GM12878 (cell line): ENCODE measurements at regions not wholly inside any gene's neighbourhood (a gene's known extent, or its start where the extent isn't known, plus 50 kb on each side); places are given as distances from the start of the nearest gene placed in this dataset.

Source experiments
- CHD4 ChIP-seq: fragments of 200-600 bp; sonication (generic); IDR thresholded peaks from 2 replicates; pipeline ENCODE4 v1.6.1; 2016; ENCODE audit warnings: mild to moderate bottlenecking
- HDAC2 ChIP-seq: fragments of 200-600 bp; sonication (generic); IDR thresholded peaks from 2 replicates; pipeline ENCODE4 v1.6.1; 2017
- NR2C1 ChIP-seq: fragments of 450-650 bp; IDR thresholded peaks from 2 replicates; pipeline ENCODE4 v1.6.1; 2017; ENCODE audit warnings: antibody characterized with exemption, mild to moderate bottlenecking, moderate library complexity
- POLR2A ChIP-seq: IDR thresholded peaks from 2 replicates; pipeline ENCODE4 v1.6.1; 2011; ENCODE audit warnings: low read depth, mild to moderate bottlenecking, low read length
- RFX5 ChIP-seq: IDR thresholded peaks from 2 replicates; pipeline ENCODE4 v1.6.1; 2011; ENCODE audit warnings: low read depth, low read length, improper control_type of control experiment
- ZZZ3 ChIP-seq: IDR thresholded peaks from 2 replicates; pipeline ENCODE4 v1.6.1; 2011; ENCODE audit warnings: low read depth; ENCODE audit not compliant: control insufficient read depth, insufficient read length
- TF ChIP-seq, protein P1 (sequence below): IDR thresholded peaks from 2 replicates; pipeline ENCODE4 v1.6.1; 2012; ENCODE audit warnings: mild to moderate bottlenecking, low read depth, low read length
- TF ChIP-seq, protein P2 (sequence below): fragments of 450-650 bp; IDR thresholded peaks from 2 replicates; pipeline ENCODE4 v1.6.1; 2017; ENCODE audit warnings: mild to moderate bottlenecking
- TF ChIP-seq, protein P3 (sequence below), 3 experiments: IDR thresholded peaks in 2 of 3; conservative IDR thresholded peaks in 1 of 3; 2 replicates each; pipeline ENCODE4 v1.5.1; 2011; ENCODE audit warnings: low read depth in 3 of 3, low read length in 3 of 3, mild to moderate bottlenecking in 3 of 3, control low read depth in 2 of 3, moderate library complexity in 2 of 3, inconsistent platforms in 1 of 3, mixed read lengths in 1 of 3; ENCODE audit not compliant: control insufficient read depth in 2 of 3, insufficient read depth in 1 of 3; ENCODE audit errors: extremely low read depth in 1 of 3
- TF ChIP-seq, protein P4 (sequence below): IDR thresholded peaks from 2 replicates; pipeline ENCODE4 v1.6.1; 2012; ENCODE audit warnings: low read length, inconsistent platforms

DNA sequence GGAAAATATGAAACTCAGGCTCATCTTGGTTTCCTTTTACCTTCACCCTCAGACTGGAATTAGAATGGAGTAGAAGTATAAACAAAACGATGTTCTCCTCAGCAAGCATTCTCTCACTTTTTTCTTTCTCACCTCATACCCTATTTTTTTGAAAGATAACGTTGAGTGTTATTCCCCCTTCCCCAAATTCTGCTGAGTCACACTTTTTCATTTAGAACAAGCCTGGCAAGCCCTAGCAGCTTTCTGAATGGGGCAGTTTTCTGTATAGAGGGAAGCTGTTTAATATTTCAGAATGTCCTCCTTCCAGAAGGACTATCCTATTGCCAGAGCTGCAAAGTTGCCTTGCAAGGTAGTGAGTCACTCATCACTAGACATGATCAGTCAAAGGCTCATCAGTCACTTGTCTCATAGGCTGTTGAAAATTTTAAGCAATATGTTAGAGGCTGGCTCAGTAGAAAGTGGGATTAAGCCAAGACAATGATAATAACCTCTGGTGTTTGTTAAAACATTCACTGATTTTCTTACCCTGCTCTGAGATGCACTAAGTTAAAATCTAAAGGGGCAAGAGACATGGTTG lies 416.1 kb downstream of the RNF144A start:
- TF ChIP-seq RFX5, result no peak
- no peak for TF ChIP-seq CHD4
- TF ChIP-seq, protein P1, sequence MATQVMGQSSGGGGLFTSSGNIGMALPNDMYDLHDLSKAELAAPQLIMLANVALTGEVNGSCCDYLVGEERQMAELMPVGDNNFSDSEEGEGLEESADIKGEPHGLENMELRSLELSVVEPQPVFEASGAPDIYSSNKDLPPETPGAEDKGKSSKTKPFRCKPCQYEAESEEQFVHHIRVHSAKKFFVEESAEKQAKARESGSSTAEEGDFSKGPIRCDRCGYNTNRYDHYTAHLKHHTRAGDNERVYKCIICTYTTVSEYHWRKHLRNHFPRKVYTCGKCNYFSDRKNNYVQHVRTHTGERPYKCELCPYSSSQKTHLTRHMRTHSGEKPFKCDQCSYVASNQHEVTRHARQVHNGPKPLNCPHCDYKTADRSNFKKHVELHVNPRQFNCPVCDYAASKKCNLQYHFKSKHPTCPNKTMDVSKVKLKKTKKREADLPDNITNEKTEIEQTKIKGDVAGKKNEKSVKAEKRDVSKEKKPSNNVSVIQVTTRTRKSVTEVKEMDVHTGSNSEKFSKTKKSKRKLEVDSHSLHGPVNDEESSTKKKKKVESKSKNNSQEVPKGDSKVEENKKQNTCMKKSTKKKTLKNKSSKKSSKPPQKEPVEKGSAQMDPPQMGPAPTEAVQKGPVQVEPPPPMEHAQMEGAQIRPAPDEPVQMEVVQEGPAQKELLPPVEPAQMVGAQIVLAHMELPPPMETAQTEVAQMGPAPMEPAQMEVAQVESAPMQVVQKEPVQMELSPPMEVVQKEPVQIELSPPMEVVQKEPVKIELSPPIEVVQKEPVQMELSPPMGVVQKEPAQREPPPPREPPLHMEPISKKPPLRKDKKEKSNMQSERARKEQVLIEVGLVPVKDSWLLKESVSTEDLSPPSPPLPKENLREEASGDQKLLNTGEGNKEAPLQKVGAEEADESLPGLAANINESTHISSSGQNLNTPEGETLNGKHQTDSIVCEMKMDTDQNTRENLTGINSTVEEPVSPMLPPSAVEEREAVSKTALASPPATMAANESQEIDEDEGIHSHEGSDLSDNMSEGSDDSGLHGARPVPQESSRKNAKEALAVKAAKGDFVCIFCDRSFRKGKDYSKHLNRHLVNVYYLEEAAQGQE, result no peak
- TF ChIP-seq NR2C1, result no peak
- TF ChIP-seq, protein P2, sequence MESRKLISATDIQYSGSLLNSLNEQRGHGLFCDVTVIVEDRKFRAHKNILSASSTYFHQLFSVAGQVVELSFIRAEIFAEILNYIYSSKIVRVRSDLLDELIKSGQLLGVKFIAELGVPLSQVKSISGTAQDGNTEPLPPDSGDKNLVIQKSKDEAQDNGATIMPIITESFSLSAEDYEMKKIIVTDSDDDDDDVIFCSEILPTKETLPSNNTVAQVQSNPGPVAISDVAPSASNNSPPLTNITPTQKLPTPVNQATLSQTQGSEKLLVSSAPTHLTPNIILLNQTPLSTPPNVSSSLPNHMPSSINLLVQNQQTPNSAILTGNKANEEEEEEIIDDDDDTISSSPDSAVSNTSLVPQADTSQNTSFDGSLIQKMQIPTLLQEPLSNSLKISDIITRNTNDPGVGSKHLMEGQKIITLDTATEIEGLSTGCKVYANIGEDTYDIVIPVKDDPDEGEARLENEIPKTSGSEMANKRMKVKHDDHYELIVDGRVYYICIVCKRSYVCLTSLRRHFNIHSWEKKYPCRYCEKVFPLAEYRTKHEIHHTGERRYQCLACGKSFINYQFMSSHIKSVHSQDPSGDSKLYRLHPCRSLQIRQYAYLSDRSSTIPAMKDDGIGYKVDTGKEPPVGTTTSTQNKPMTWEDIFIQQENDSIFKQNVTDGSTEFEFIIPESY, result no peak
- TF ChIP-seq ZZZ3, result no peak
- TF ChIP-seq, protein P3, sequence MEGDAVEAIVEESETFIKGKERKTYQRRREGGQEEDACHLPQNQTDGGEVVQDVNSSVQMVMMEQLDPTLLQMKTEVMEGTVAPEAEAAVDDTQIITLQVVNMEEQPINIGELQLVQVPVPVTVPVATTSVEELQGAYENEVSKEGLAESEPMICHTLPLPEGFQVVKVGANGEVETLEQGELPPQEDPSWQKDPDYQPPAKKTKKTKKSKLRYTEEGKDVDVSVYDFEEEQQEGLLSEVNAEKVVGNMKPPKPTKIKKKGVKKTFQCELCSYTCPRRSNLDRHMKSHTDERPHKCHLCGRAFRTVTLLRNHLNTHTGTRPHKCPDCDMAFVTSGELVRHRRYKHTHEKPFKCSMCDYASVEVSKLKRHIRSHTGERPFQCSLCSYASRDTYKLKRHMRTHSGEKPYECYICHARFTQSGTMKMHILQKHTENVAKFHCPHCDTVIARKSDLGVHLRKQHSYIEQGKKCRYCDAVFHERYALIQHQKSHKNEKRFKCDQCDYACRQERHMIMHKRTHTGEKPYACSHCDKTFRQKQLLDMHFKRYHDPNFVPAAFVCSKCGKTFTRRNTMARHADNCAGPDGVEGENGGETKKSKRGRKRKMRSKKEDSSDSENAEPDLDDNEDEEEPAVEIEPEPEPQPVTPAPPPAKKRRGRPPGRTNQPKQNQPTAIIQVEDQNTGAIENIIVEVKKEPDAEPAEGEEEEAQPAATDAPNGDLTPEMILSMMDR (IDR thresholded peaks at IDR 0.05 in 2 of 3, conservative IDR thresholded peaks at IDR 0.05 in 1 of 3; ENCODE audit: control insufficient read depth in 2 of 3, extremely low read depth in 1 of 3, insufficient read depth in 1 of 3, low read depth in 3 of 3, low read length in 3 of 3), result no peak
- no peak for TF ChIP-seq HDAC2
- TF ChIP-seq, protein P4, sequence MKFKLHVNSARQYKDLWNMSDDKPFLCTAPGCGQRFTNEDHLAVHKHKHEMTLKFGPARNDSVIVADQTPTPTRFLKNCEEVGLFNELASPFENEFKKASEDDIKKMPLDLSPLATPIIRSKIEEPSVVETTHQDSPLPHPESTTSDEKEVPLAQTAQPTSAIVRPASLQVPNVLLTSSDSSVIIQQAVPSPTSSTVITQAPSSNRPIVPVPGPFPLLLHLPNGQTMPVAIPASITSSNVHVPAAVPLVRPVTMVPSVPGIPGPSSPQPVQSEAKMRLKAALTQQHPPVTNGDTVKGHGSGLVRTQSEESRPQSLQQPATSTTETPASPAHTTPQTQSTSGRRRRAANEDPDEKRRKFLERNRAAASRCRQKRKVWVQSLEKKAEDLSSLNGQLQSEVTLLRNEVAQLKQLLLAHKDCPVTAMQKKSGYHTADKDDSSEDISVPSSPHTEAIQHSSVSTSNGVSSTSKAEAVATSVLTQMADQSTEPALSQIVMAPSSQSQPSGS, result no peak
- no peak for TF ChIP-seq POLR2A
